Common myeloid progenitor, CD34-positive (primary cell): ENCODE measurements at regions not wholly inside any gene's neighbourhood (a gene's known extent, or its start where the extent isn't known, plus 50 kb on each side); places are given as distances from the start of the nearest gene placed in this dataset.

Experiments
- CTCF ChIA-PET: fragments of 350-600 bp; sonication (Branson Sonifier 250); formaldehyde crosslinking; loops from one replicate; lab custom pipeline; 2021; ENCODE audit warnings: antibody characterized with exemption; lab: Charles Lee
- POLR2A ChIA-PET: fragments of 350-600 bp; sonication (Branson Sonifier 250); formaldehyde crosslinking; loops from one replicate; lab custom pipeline; 2021; ENCODE audit warnings: antibody characterized with exemption; lab: Charles Lee
- DNase-seq, 3 donors: peaks; one replicate each; pipeline versions ENCODE4 v3.0.0 to v3.0.0-alpha.2; 2013
- H3K27ac ChIP-seq, 2 experiments: 1 replicate in 1 of 2; 2 replicates in 1 of 2; pipeline ENCODE4 v1.7.0; 2013; ENCODE audit warnings: inconsistent platforms in 2 of 2, low read length in 2 of 2, mild to moderate bottlenecking in 2 of 2, low read depth in 1 of 2, moderate library complexity in 1 of 2; ENCODE audit not compliant: severe bottlenecking in 2 of 2, insufficient read depth in 1 of 2, poor library complexity in 1 of 2
- H3K27me3 ChIP-seq, 5 experiments: replicated peaks in 2 of 5; 1 replicate in 3 of 5; 2 replicates in 2 of 5; pipeline versions ENCODE4 v1.6.1 to v1.7.0; 2013; ENCODE audit warnings: low read length in 4 of 5, mild to moderate bottlenecking in 2 of 5, moderate library complexity in 2 of 5, inconsistent platforms in 1 of 5; ENCODE audit not compliant: insufficient read depth in 5 of 5, control insufficient read depth in 4 of 5
- H3K36me3 ChIP-seq, 4 experiments: 1 replicate in 2 of 4; 2 replicates in 2 of 4; pipeline versions ENCODE4 v1.6.1 to v1.7.0; 2013; ENCODE audit warnings: low read length in 3 of 4, control low read depth in 1 of 4, mild to moderate bottlenecking in 1 of 4; ENCODE audit not compliant: control insufficient read depth in 4 of 4, insufficient read depth in 4 of 4
- H3K4me1 ChIP-seq, 4 experiments: 1 replicate in 3 of 4; 2 replicates in 1 of 4; pipeline versions ENCODE4 v1.6.1 to v1.7.1; 2013; ENCODE audit warnings: low read length in 3 of 4, mild to moderate bottlenecking in 3 of 4, control low read depth in 1 of 4, inconsistent platforms in 1 of 4, moderate library complexity in 1 of 4; ENCODE audit not compliant: control insufficient read depth in 4 of 4, insufficient read depth in 4 of 4; ENCODE audit errors: control extremely low read depth in 1 of 4
- H3K4me3 ChIP-seq, 7 experiments: 1 replicate in 4 of 7; 2 replicates in 3 of 7; pipeline versions ENCODE4 v1.5.1 to v1.7.0; 2013; ENCODE audit warnings: mild to moderate bottlenecking in 7 of 7, low read length in 6 of 7, moderate library complexity in 6 of 7, inconsistent platforms in 2 of 7, low read depth in 2 of 7, control low read depth in 1 of 7; ENCODE audit not compliant: insufficient read depth in 4 of 7, control insufficient read depth in 1 of 7; ENCODE audit errors: extremely low read depth in 1 of 7
- H3K9me3 ChIP-seq, 5 experiments: 1 replicate in 4 of 5; 2 replicates in 1 of 5; pipeline versions ENCODE4 v1.6.1 to v1.7.1; 2013; ENCODE audit warnings: low read length in 4 of 5, mild to moderate bottlenecking in 2 of 5, inconsistent platforms in 1 of 5, low read depth in 1 of 5, moderate library complexity in 1 of 5; ENCODE audit not compliant: control insufficient read depth in 4 of 5, insufficient read depth in 2 of 5; ENCODE audit errors: control extremely low read depth in 1 of 5
- WGBS: methylation state at CpG from one replicate; pipeline ENCODE4 v1.1.5; 2013; ENCODE audit not compliant: insufficient coverage; 5-methylcytosine and 5-hydroxymethylcytosine counted together

- CTCF ChIA-PET: interaction anchor here (0.6 kb wide), 1 partner anchor 224 kb away, joined by 4 read pairs; no protein-coding TSS in a partner anchor
- Histone ChIP-seq H3K4me1 (no peaks in the 10 kb centered on the region), H3K27me3 (no peaks in the 10 kb centered on the region), H3K27ac (no peak overlapping the region), H3K9me3 (no peaks in the 10 kb centered on the region), H3K36me3 (no peaks in the 10 kb centered on the region), H3K4me3 (no peak overlapping the region)
- POLR2A ChIA-PET: no interaction called here
- WGBS: 100% methylated on average over 1 of the region's 1 CpG
- no peak for DNase-seq
These were observed 222.8 kb downstream of the SPRY2 start for GRCh38 chr13:80118099-80118498.

- Histone ChIP-seq H3K27ac (no peak overlapping the region), H3K27me3 (no peaks in the 10 kb centered on the region), H3K4me1 (no peaks in the 10 kb centered on the region), H3K9me3 (no peaks in the 10 kb centered on the region), H3K4me3 (no peak overlapping the region), H3K36me3 (no peaks in the 10 kb centered on the region)
- POLR2A ChIA-PET: no interaction called here
- WGBS: 83% methylated on average over 1 of the region's 2 CpGs
- no peak for DNase-seq
- CTCF ChIA-PET: no interaction called here
These were observed 223.4 kb downstream of the SPRY2 start for GRCh38 chr13:80117515-80117914.

- Histone ChIP-seq H3K4me1 (no peaks in the 10 kb centered on the region), H3K36me3 (no peaks in the 10 kb centered on the region), H3K9me3 (no peaks in the 10 kb centered on the region), H3K27ac (no peak overlapping the region), H3K27me3 (no peaks in the 10 kb centered on the region), H3K4me3 (no peak overlapping the region)
- 93% methylated on average over 3 of the region's 3 CpGs for WGBS
- ChIA-PET POLR2A (no interaction called here), CTCF (no interaction called here)
- no peak for DNase-seq
These were observed 224.8 kb downstream of the SPRY2 start for GRCh38 chr13:80116107-80116506.

DNA sequence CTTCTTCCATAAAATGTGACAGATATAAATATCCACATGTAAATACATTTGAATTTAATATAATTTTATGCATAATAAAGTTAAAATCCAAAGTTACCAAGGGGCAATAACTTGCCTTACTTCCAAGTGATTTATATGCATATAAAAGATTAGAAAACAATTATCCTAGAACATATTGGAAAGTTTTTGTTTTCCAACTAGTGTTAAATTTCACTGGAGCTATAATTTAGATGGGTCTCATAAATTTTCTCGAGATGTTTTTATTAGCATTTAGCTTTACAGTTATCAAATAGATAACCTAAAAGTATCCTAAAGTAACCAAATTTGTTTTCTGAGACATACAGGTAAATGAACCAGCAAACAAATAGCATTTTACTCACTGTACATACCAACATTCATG, 225.3 kb downstream of the SPRY2 start:
- H3K36me3 ChIP-seq: no peaks in the 10 kb centered on the region
- WGBS: no CpG with 5 or more reads among the region's 1 CpG
- H3K9me3 ChIP-seq: no peaks in the 10 kb centered on the region
- no peak overlapping the region for H3K4me3 ChIP-seq
- H3K27me3 ChIP-seq: no peaks in the 10 kb centered on the region
- DNase-seq: no peak
- no peak overlapping the region for H3K27ac ChIP-seq
- ChIA-PET POLR2A (no interaction called here), CTCF (no interaction called here)
- no peaks in the 10 kb centered on the region for H3K4me1 ChIP-seq

GRCh38 chr13:80113714-80114454, 227.0 kb downstream of the SPRY2 start:
- no peaks in the 10 kb centered on the region for H3K27me3 ChIP-seq
- no peaks in the 10 kb centered on the region for H3K36me3 ChIP-seq
- ChIA-PET CTCF (no interaction called here), POLR2A (interaction anchor here (0.5 to 0.6 kb wide), 2 partner anchors 22 to 126 kb away, joined by 3 to 4 read pairs; no protein-coding TSS in a partner anchor)
- H3K4me1 ChIP-seq: no peaks in the 10 kb centered on the region
- H3K27ac ChIP-seq: no peak overlapping the region
- H3K9me3 ChIP-seq: no peaks in the 10 kb centered on the region
- 100% methylated on average over 1 of the region's 2 CpGs for WGBS
- DNase-seq: no peak
- no peak overlapping the region for H3K4me3 ChIP-seq

DNA sequence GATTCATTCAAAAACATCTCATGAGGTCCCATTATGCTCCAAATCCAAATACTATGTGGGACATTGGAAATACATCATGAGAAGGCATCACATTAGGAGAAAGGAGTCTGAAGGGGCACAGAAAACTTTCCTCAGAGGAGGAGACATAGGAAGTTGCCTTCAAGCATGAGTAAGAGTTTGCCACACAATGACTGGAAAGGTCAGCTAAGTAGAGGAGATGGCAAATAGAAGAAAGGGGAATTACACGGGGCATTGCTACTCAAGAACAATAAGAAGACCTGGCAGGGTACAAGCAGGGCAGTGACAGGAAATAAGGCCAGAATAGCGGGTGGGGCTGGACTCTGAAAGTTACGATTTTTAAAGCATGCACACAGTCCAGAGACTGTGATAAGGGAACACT, 231.6 kb downstream of the SPRY2 start:
- Histone ChIP-seq H3K27me3 (no peaks in the 10 kb centered on the region), H3K4me1 (no peaks in the 10 kb centered on the region), H3K4me3 (no peak overlapping the region), H3K9me3 (peaks cover 0 to 4% (median 0%) of the 10 kb centered on the region in 5 experiments), H3K27ac (no peak overlapping the region), H3K36me3 (no peaks in the 10 kb centered on the region)
- no peak for DNase-seq
- 90% methylated on average over 1 of the region's 3 CpGs for WGBS
- POLR2A ChIA-PET: no interaction called here
- CTCF ChIA-PET: no interaction called here

DNA sequence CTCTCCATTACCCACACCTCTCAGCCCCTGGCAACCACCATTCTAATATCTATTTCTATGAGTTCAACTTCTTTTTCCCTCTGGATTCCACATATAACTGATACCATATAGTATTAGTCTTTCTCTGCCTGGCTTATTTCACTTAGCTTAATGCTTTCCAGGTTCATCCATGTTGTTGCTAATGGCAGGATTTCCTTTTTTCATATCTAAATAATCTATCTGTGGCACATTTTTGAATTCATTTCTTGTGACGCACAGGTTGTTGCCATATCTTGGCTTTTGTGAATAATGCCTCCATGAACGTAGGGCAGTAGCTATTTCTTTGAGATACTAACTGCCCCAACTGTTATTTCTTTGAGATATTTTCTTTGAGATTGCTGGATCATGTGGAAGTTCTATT, 235.6 kb downstream of the SPRY2 start:
- Histone ChIP-seq H3K9me3 (peaks cover 0 to 4% (median 0%) of the 10 kb centered on the region in 5 experiments), H3K4me1 (no peaks in the 10 kb centered on the region), H3K4me3 (no peak overlapping the region), H3K27me3 (no peaks in the 10 kb centered on the region), H3K27ac (no peak overlapping the region), H3K36me3 (no peaks in the 10 kb centered on the region)
- ChIA-PET POLR2A (interaction anchor here (0.7 kb wide), 1 partner anchor 292 kb away, joined by 8 read pairs; no protein-coding TSS in a partner anchor), CTCF (no interaction called here)
- WGBS: 100% methylated on average over 1 of the region's 2 CpGs
- no peak for DNase-seq
